Brain microvascular endothelial cell (primary cell): ENCODE measurements at regions not wholly inside any gene's neighbourhood (a gene's known extent, or its start where the extent isn't known, plus 50 kb on each side); places are given as distances from the start of the nearest gene placed in this dataset.

ENCODE experiments used
- DNase-seq: peaks from one replicate; pipeline ENCODE4 v3.0.0-alpha.2; 2020
- H3K27ac ChIP-seq: fragments of 250-450 bp; sonication (Bioruptor Pico); 2 replicates; pipeline ENCODE4 v1.5.1; 2020; ENCODE audit warnings: mild to moderate bottlenecking, moderate library complexity
- H3K27me3 ChIP-seq: fragments of 250-450 bp; sonication (Bioruptor Pico); replicated peaks from 2 replicates; pipeline ENCODE4 v1.5.1; 2020; ENCODE audit warnings: mild to moderate bottlenecking
- H3K36me3 ChIP-seq: fragments of 250-450 bp; sonication (Bioruptor Pico); replicated peaks from 2 replicates; pipeline ENCODE4 v1.5.1; 2020; ENCODE audit warnings: mild to moderate bottlenecking
- H3K4me3 ChIP-seq: 2 replicates; pipeline ENCODE4 v1.5.1; 2011; ENCODE audit warnings: low read depth, mild to moderate bottlenecking, control low read depth, low read length, moderate library complexity
- CTCF ChIP-seq: IDR thresholded peaks from 2 replicates; pipeline ENCODE4 v1.5.1; 2011; ENCODE audit warnings: low read depth, mild to moderate bottlenecking, moderate library complexity, low read length, control low read depth, inconsistent platforms; ENCODE audit errors: missing control alignments
- in situ Hi-C: cut with HindIII; loops from 2 replicates; pipeline ENCODE4 v1.10.0; 2017; ENCODE audit warnings: low sequenced_read_pairs, low pct_ligation_motif_present

DNA sequence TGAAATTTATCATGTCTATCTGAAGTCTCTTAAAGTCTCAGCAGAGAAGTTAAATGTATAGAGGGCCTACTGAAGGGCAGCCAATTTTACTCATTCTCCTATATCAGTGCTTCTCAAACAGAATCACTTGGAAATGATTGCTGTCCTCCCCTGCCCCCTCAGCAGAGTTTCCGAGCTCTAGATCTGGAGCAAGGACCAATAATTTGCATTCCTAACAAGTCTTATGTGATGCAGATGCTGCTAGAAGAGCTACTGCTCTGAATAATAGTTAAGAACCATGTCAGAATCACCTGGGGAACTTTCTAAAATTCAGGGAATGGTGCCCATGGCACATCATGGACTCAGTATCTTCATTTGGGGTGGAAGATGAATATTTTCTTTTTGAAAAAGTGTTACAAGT is 105.6 kb upstream of the EPHA4 start:
- no peaks in the 10 kb centered on the region for H3K27me3 ChIP-seq
- DNase-seq, result no peak
- no peaks in the 10 kb centered on the region for H3K36me3 ChIP-seq
- TF ChIP-seq CTCF, result no peak
- no peak overlapping the region for H3K4me3 ChIP-seq
- no peak overlapping the region for H3K27ac ChIP-seq
- in situ Hi-C loops, result no loop called here

- DNase-seq, result no peak
- in situ Hi-C loops, result no loop called here
- H3K36me3 ChIP-seq, result no peaks in the 10 kb centered on the region
- no peak overlapping the region for H3K27ac ChIP-seq
- no peaks in the 10 kb centered on the region for H3K27me3 ChIP-seq
- no peak overlapping the region for H3K4me3 ChIP-seq
- no peak for TF ChIP-seq CTCF
These were observed 104.6 kb upstream of the EPHA4 start for GRCh38 chr2:221676566-221677172.

DNA sequence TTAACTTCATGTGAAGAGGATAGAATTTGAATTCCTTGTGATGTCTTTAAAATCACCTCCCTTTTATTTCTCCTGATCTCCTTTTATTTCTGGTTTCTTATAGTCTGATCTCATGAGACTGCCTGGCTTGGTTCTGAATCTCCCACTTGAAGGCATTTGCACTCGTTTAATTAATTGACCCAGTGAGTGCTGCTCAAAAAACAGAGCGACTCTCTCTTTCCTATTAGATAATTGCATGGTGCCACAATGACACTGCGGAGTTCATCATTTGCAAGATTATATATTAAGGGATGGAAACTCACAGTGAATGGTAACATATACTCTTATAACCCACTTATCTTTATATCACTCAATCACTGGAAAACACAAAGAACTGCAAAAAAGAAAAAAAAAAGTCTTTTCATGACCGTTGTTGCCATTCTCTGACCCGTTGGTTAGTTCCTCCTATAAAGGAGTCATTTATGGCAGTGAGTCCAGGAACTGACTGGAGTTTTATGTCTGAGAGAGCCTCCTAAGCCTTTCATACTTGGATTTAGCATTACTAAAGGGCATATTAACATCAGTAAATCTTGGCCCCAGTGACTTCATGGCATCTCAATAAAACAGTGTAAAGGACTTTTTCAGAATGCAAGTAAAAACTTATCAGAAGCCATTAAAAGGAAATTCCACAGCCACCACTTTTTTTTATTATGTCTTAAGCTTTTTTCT is 103.3 kb upstream of the EPHA4 start:
- no peak overlapping the region for H3K27ac ChIP-seq
- in situ Hi-C loops, result no loop called here

DNA sequence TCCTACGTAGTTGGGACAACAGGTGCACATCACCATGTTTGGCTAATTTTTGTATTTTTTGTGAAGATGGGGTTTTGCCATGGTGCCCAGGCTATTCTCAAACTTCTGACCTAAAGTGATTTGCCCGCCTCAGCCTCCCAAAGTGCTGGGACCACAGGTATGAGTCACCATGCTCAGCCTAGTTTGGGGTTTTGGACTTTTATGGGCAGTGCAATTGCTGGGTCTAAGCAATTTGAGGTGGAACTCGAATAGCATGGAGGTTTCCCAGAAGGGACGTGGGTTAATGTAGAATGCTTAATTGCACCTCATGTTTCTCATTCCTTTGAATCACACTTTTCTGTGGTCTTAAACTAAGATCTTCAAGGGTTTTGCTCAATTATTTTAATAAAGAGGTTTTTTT is 102.3 kb upstream of the EPHA4 start:
- Histone ChIP-seq H3K36me3 (no peaks in the 10 kb centered on the region), H3K27me3 (no peaks in the 10 kb centered on the region), H3K27ac (no peak overlapping the region), H3K4me3 (no peak overlapping the region)
- TF ChIP-seq CTCF, result no peak
- DNase-seq, result no peak
- in situ Hi-C loops, result no loop called here

More for the DNA sequence above, 103.3 kb upstream of the EPHA4 start:
- no peak overlapping the region for H3K4me3 ChIP-seq
- no peaks in the 10 kb centered on the region for H3K36me3 ChIP-seq
- DNase-seq, result no peak
- no peak for TF ChIP-seq CTCF
- H3K27me3 ChIP-seq, result no peaks in the 10 kb centered on the region

DNA sequence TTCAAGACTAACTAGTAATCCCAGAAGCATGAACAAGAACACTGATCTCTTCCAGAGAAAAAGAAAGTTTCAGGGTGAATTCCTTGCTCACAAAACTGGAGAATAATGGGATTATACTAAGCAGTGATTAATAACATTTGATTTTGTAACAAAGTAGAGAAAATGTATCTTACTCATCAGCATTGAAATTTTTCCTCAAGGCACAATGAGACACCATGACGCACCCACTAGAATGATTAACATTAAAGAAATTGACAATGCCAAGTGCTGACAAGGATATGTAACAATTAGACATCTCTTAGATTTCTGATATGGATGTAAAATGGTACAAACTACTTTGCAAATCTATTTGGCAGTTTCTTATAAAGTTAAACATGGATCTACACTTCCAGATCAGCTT is 101.1 kb upstream of the EPHA4 start:
- DNase-seq, result no peak
- in situ Hi-C loops, result no loop called here
- H3K4me3 ChIP-seq, result no peak overlapping the region
- no peak for TF ChIP-seq CTCF
- H3K27ac ChIP-seq, result no peak overlapping the region
- no peaks in the 10 kb centered on the region for H3K36me3 ChIP-seq
- no peaks in the 10 kb centered on the region for H3K27me3 ChIP-seq

GRCh38 chr2:221671515-221671914 is 99.4 kb upstream of the EPHA4 start:
- Histone ChIP-seq H3K27ac (no peak overlapping the region), H3K27me3 (no peaks in the 10 kb centered on the region), H3K4me3 (no peak overlapping the region), H3K36me3 (no peaks in the 10 kb centered on the region)
- in situ Hi-C loops, result no loop called here
- DNase-seq, result no peak
- no peak for TF ChIP-seq CTCF
